Glomerular visceral epithelial cell (primary cell): ENCODE measurements at regions not wholly inside any gene's neighbourhood (a gene's known extent, or its start where the extent isn't known, plus 50 kb on each side); places are given as distances from the start of the nearest gene placed in this dataset.
"Not testable (repeated sequence)": the region's sequence is repeated elsewhere in the genome, so short reads cannot be mapped to it uniquely, and the experiment has no call there.

ENCODE experiments used
- DNase-seq: peaks from one replicate; pipeline ENCODE4 v3.0.0-alpha.2; 2016; ENCODE audit errors: extremely low spot score

DNA sequence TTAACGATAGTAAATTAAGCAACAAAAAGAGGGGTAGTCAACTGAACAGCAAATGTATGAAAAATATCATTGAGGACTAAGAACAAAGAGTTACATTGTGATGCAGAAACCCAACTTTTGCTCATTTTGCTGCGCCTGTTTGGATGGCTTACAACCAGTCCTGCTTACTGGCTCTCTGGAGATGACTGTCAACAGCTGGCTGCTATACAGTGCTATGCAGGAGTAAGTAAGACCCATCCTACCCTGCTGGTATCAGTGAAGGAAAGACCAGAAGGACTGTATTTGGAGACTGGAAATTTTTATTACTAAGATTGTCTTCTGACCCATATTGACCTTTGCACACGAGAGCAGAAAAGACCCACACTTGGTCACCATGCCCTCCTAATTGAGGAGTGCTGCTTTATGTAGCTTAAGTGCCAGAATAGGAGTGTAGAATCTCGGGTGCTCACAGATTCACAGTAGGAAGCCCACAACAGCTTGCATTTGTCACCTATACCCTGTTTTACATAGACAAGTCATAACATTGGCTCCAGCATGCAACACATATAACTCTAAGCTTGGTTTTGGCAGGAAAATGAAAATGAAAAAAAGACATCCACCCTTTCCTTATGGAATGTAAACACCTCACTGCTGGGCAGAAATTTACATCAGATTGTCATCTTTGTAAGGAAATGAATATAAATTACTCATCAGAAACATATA lies 1915.0 kb upstream of the CELF4 start:
- no peak for DNase-seq

DNA sequence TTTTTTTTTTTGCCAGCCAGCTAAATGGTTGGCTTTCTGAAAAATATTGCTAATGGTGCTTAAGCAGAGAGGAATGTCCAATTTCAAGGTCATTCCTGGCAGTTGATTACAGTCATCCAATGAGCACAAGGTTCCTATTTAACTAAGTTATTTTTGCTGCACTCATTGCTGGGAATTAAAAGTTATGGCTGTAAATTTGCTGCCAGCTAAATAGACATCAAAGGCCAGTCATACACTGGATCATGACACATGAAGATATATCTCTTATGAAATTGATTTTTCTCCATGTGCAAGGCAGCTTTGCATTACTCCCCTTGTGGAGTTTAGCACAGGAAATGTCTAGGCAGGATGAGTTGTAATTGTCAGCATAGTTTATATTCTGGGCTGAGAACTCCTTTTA lies 1898.4 kb upstream of the CELF4 start:
- no peak for DNase-seq

DNA sequence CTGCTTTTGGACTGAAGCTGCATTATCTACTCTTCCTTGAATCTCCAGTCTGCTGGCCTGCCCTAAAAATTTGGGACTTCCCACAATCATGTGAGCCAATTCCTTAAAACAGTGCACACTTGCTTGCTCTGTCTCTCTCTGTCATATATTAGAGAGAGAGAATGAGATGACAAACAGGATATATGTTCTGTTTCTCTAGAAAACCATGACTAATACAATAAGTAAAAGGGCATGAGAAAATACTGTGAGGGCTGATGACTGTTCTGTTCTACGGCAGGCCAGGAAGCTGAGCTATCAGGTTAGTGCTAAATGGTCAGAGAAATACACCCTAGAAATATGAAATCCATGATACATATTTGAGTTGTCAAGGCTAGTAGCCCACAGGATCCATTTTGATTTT lies 1896.8 kb upstream of the CELF4 start:
- DNase-seq = no peak

DNA sequence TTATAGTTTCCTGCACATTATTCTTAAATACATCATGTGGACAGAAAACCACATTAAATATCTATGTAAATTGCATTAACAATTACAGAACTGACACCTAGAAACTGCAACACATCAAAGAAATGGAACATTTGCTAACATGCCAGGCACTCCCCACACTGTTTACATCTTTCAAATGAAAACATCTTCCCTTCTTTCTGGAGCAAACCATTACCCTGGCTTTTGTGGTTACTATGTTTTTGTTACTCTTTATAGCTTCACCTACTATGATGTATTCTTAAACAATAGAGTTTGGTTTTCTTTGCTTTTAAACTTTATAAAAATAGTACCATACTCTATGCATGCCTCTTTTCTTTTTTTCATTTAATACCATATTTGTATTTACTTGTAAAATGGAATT lies 1894.5 kb upstream of the CELF4 start:
- no peak for DNase-seq

DNA sequence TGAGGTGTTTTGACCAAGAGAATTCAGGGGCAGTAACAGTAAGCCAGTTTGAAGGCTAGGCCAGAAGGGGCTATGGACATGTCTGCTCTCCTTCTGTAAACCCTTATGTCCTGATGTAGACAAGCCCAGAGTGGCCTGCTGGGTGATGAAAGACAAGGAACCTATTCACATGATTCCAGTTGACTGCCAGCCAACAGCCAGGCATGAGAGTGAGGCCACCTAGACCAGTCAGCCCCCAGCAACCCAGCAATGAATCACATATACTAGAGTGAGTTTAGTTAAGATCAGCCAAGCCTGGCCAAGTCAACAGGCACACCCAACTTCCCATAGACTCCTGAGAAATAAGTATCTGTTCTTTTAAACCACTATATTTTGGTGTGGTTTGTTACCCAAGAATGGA lies 1889.7 kb upstream of the CELF4 start:
- DNase-seq = peak; percentile 70

DNA sequence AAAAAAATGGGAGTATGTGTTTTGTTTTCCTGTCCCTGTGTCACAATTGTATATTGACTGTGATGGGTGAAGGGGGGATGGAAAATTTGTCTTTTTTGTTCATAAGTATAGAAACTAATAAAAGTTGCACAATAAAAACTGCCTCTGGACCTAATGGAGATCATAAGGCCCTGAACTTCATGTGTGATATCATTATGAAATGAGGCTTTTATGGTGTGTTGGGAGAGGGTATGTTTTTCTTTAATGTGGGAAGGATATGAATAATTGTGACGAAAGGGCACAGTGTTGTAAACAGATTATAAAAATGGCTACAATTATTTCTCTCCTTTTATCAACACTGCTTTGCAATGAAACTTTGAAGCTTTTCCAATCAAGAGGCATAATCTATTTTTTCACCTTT lies 1889.3 kb upstream of the CELF4 start:
- no peak for DNase-seq

DNA sequence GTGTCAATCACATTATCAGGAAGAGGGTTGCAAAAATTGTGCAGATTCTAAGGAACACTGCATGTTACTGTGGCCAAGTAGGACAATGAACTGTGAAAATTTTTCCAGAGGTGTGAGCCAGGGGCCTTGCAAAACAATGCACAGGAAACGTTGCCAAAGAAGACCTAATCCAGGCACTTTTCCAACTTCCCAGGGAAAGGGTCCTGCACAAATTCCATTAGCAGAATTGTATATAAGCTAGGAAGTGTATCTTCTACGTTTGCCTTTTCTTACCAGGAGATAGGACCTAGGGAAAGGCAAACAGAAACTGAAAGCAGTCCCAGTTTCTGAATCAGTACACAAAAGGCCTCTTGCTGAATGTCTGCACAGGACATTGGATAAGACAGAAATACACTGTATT lies 1888.3 kb upstream of the CELF4 start:
- DNase-seq = peak; percentile 39

DNA sequence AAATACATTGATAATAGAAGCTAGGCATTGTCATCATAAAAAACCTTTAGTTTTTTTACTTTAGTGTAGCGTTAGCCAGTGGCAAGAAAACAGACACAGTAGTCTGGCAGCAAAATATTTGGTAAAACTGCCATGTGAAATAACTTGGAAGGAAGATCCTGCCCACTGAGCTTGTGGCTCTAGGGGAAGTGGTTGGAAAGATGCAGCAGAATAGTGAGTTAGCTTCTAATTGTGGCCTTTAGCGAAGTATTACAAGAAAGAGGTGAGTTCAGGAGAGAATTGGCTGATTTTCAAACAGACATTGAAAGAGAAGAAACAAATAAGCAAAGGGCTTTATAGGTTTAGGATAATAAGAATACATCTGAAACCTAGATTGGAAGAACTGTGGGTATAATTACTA lies 1887.8 kb upstream of the CELF4 start:
- DNase-seq = no peak

DNA sequence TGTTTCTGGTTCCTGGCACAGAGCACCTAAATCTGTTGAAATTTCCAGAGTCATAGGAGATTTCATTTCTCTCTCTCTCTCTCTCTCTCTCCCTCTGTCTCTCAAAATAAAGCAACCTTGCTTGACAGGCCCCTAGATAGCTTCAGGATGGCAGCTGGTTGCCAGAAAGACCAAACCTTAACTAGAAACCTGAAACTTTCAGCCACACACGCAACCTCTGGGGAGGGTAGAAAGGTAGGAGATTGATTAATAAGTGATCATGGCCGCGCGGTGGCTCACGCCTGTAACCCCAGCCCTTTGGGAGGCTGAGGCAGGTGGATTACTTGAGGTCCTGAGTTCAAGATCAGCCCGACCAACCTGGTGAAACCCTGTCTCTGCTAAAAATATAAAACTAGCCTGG lies 1885.4 kb upstream of the CELF4 start:
- DNase-seq = no peak

DNA sequence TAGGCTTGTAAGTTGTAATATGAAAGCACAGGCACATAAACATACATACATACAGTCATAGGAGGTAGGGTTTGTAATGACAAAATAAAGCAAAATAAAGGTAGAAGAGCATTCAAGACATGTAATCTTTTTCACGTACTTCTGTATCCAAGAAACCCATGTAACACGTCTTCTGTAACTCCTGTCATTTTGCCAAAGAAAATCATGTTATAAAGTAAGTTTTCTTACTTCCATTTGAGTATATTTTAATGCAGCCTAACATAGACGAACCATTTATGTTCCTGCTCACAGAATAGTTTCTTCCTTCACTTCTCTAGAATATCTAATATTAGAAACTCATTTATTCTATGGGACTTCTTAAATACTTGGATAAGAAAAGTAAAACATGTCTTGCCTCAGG lies 1884.0 kb upstream of the CELF4 start:
- no peak for DNase-seq

DNA sequence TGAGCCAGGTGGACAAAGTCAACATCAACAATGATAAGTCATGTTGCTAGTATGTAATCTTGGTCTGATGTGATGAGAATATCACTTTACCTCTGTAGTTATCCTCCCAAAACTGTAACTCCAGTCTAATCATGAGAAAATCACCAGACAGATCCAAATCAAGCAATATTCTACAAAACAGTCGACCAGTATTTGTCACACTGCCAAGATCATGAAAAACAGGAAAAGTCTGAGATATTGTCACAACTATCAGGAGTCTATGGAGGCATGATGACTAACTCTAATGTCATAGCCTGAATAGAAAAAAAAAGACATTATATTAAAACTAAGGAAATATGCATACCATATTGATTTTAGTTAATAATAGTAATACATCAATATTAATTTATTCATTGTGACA lies 1883.3 kb upstream of the CELF4 start:
- DNase-seq = no peak

DNA sequence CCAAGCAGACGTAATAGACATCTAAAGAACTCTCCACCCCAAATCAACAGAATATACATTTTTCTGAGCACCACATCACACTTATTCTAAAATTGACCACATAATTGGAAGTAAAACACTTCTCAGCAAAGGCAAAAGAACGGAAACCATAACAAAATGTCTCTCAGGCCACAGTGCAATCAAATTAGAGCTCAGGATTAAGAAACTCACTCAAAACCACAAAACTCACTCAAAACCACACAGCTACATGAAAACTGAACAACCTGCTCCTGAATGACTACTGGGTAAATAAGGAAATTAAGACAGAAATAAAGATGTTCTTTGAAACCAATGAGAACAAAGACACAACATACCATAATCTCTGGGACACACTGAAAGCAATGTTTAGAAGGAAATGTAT lies 1879.4 kb upstream of the CELF4 start:
- DNase-seq = not testable (repeated sequence)

DNA sequence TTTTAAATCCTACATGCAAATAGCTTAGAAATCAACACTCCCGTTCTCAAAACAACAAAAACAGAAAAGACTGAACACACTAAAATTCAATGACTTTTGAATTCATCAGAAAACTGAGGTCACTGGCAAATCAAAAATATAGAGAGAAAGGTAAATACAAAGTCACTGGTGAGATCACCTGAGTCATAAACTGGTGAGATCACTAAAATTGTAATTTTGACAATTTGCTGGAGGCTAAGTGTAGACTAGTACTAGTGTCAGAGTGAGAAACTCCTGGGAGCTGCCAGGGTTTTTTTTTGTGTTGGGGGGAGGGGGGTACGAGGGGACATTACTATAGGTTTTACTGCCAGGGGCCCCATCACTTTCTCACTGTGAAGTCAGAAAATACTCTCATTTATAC lies 1876.0 kb upstream of the CELF4 start:
- DNase-seq = no peak

DNA sequence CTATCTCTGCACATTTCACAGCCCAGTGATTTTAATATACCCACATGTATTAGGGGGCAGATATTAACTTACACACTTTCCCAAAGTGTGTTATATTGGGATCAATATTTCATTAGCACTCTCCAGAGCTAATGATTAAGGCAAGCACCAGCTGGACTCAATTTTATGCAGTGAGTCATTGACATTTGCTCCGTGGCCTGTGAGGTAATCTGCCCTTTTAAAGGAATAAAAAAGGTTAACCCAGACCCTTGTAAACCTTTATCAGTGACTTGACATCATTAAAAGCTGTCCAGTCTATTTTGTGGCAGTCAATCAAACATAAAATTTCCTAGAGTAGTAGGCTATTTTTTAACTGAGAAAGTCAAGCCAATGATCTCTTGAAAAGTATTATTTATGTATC lies 1870.4 kb upstream of the CELF4 start:
- DNase-seq = peak; percentile 5

DNA sequence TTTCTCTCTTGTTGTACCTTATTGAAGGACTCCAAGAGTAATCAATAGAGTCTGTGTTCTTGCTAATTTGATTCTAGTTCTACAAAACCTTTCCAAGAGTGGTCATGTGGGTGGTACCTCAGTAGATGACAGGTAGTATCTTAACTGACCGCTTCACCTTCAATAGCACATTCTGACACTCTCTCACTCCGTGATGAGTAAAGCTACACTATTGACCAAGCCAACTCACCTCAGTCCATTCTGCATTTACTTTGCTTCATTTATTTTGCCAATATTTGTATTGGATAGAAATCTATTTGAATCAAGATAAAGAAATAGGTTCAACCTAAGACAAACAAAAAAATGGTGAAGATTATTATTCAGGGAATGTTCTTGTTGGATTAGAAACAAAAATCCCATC lies 1869.6 kb upstream of the CELF4 start:
- DNase-seq = no peak

DNA sequence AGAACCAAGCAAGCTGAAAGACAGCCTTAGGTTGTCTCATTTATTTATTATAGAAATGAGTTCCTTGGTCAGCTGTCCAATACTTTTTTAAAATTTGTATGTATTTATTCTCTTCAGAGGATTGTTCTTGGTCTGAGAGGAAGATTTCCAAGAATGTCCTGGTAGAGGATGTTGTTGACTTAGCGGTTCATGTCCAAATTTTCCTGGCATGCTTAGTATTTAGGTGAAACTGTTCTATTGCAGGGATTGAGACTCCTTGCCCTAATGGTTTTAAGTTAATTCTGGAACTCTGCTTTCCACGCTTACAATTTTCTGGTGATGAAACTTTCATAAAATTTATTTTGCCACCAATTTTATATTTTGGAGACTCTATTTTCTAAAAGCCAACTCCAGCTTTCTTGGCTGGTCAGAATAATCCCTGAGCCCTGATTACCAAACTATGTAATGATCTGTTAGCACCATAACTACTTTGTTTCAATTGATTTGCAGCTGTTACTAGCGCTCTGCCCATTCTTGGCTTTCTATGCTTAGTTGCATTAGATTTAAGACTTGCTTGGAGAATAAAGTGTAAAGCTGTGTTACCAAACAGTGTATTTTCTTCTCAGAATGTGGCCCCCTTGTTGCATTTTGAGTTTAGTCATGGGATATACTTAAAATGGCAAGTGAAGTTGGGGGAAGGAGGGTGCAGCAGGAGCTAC lies 1868.8 kb upstream of the CELF4 start:
- no peak for DNase-seq

DNA sequence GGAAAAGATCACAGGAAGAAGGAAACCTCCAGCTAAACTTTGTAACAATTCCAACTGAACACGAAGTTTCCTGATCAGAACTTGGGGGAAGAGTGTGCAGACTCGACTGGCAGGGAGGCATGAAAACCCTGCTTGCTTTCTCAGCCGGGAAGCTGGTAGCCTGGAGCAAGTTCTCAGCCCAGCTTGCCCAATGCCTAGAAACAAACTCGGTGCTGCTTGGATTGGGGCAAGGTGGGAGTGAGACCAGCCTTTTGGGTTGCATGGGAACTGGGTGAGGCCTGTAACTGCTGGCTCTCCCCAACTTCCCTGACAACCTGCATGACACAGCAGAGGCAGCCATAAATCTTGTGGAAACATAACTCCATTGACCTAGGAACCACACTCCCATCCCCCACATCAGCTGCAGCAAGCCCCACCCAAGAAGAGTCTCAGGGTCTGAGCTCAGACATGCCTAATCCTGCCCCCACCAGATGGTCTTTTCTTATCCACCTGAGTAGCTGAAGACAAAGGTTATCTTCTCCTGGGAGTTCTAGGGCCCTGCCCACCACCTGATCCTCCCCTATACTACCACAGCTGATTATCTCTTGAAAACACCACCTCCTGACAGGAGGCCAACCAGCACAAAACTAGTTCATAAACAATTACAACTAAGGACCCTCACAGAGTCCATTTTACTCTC lies 1859.7 kb upstream of the CELF4 start:
- DNase-seq = no peak

DNA sequence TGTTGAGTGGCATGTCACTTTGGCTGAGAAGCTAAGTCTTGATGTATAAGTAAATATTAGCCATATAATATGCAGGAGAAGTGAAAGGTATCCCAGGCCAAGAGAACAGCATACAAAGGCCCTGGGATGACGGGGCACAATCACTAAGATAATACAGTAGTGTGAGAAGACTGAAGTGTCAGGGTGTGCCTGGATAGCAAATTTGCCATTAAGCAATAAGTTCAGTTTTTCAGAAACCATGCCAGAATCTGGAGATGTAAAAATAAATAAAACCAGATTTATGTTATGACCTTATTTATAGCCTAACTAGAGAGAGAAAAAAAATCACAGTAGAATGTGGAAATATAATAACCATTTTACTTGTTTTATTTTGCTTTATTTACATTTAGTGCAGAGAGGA lies 1858.7 kb upstream of the CELF4 start:
- DNase-seq = no peak

DNA sequence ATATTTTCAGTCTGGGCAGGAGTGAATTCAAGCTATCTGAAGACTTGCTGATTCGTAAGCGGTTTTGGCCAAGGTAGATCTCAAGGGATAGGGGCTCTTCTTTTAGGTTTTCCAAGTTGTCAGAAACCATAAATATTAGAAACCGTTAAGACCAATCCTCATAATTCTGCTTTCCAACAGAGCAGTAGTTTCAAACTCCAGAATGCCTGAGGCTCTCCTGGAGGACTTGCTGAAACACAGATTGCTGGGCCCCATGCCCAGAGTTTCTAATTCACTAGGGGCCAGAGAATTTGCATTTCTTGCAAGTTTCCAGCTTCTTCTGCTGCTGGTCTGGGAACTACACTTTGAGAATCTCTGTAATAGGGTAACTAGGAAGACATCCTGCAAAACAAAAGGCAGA lies 1855.7 kb upstream of the CELF4 start:
- no peak for DNase-seq

DNA sequence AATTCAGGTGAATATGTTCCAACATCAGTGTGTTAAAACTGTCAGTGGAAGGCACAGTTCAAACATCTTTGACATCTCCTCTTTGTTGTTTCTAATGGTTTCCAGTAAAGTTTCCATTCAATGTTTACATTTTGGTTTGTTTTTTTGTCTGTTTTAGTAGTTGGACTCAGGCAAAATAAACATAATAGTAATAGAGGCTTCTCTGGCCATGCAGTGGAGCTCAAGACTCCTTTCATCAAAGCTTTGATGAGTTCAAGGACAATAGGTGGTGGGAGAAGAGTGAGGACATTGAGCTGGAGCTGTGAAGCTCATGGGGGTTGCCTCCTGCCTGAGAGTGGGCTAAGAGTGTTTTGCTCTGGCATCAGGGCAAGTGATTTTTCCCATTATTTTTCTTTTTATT lies 1853.7 kb upstream of the CELF4 start:
- no peak for DNase-seq

DNA sequence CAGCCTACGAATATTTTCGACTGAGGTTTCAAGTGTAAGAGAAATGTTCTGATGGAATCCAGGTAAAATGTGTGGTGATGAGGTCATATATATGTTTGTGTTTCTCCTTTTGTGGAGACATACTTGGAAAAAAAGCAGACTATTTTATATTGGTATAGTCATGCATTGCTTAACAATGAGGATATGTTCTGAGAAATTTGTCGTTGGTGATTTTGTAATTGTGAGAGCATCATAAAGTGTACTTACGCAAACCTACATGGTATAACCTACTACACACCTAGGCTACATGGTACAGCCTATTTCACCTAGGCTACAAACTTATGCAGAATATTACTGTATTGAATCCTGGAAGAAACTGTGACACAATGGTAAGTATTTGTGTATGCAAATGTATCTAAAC lies 1849.9 kb upstream of the CELF4 start:
- DNase-seq = no peak

DNA sequence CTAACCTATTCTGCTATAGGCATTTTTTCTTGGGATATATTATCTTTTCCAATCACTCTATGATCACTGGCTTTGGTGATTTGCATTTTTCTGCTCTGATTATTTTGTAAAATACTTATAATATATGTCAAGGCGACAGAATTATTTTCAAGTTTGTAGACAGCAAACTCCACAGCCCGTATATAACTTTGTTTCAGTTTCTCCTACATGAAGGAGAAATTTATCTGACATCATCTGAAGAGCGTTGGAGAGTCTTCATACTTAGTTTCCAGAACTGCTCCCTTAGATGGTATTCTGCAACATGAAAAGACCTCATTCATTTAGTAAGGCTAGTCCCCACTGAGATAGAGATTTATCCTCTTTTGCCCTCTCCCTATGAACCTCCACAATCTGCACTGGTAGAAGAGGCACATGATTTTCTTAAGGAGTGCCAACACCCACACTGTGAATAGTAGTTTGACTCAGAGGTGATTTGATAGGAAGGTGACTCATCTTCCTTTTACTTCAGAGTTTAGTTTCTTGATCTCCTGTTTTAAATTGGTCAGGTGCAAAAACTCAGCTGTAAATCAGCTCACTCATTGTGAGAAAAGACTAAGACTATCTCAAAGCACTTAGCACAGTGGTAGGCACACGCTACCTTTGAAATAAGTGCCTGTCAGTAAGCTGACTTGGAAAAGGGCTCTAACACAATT lies 1848.6 kb upstream of the CELF4 start:
- DNase-seq = peak; percentile 31

DNA sequence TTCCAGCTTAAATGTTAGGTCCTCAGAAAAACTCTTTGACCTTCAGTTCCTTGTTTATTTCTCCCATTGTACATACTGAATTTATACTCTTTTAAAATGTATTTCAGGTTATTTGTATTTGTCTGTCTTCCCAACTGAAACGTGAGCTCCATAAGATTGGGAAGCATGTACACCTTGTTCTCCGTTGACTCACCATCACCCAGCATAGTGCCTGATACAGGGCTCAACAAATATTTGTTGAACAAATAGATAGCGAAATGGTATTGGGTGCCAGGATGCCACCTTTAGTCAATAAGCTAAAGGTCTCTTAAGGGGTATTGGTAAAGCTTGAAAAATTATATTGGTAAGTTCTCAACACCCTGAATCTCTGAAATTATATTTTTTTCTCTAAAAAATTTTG lies 1841.3 kb upstream of the CELF4 start:
- no peak for DNase-seq
